SJSA1 (cell line): ENCODE measurements at regions not wholly inside any gene's neighbourhood (a gene's known extent, or its start where the extent isn't known, plus 50 kb on each side); places are given as distances from the start of the nearest gene placed in this dataset.
"Not testable (repeated sequence)": the region's sequence is repeated elsewhere in the genome, so short reads cannot be mapped to it uniquely, and the experiment has no call there.

ENCODE experiments used
- DNase-seq, 2 experiments: peaks; one replicate each; pipeline ENCODE4 v3.0.0-alpha.2; 2015 to 2020; ENCODE audit warnings: low spot score in 2 of 2, low read depth in 1 of 2
- H3K27ac ChIP-seq: fragments of 250-450 bp; sonication (Bioruptor Pico); 2 replicates; pipeline ENCODE4 v1.5.1; 2020; ENCODE audit warnings: mild to moderate bottlenecking, moderate library complexity
- H3K27me3 ChIP-seq: fragments of 250-450 bp; sonication (Bioruptor Pico); replicated peaks from 2 replicates; pipeline ENCODE4 v1.5.1; 2020; ENCODE audit warnings: mild to moderate bottlenecking, moderate library complexity
- H3K36me3 ChIP-seq: fragments of 250-450 bp; sonication (Bioruptor Pico); 2 replicates; pipeline ENCODE4 v1.5.1; 2020; ENCODE audit warnings: mild to moderate bottlenecking
- H3K4me1 ChIP-seq: fragments of 250-450 bp; sonication (Bioruptor Pico); replicated peaks from 2 replicates; pipeline ENCODE4 v1.6.1; 2021; ENCODE audit warnings: mild to moderate bottlenecking
- H3K4me3 ChIP-seq: fragments of 250-450 bp; sonication (Bioruptor Pico); 2 replicates; pipeline ENCODE4 v1.5.1; 2020; ENCODE audit warnings: mild to moderate bottlenecking
- H3K9me3 ChIP-seq: fragments of 250-450 bp; sonication (Bioruptor Pico); replicated peaks from 2 replicates; pipeline ENCODE4 v1.5.1; 2020; ENCODE audit warnings: mild to moderate bottlenecking

DNA sequence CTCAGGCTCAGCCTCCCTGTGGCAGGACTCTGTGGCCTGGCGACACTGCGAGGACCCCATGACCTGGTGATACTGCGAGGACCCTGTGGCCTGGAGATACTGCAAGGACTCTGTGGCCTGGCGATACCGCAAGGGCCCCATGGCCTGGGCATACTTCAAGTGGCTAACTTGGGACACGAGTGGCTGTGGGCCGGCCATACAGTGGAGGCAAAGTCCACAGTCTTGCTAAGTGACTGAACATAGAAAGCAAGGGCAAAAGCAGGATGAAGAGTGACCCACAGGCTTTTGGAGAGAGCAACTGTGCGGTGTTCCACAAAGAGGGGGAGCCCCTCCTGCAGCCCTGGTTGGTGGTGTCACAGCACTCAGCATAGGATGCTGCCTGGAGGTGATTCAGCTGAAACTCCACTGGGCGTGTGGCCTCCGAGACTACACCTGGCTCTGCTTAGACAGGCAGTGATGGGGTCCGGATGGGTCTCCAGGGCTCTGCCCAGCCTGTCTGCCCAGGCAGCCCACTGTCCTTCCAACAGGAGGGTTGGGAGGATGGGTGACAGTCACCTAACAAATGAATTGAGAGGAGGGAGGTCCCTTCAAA, 691.0 kb upstream of the HS6ST1 start:
- DNase-seq, result no peak
- Histone ChIP-seq H3K9me3 (no peaks in the 10 kb centered on the region), H3K27ac (no peak overlapping the region), H3K4me3 (no peak overlapping the region), H3K36me3 (no peaks in the 10 kb centered on the region), H3K27me3 (no peaks in the 10 kb centered on the region; the same call in 1 of the 2 replicates), H3K4me1 (no peaks in the 10 kb centered on the region)

DNA sequence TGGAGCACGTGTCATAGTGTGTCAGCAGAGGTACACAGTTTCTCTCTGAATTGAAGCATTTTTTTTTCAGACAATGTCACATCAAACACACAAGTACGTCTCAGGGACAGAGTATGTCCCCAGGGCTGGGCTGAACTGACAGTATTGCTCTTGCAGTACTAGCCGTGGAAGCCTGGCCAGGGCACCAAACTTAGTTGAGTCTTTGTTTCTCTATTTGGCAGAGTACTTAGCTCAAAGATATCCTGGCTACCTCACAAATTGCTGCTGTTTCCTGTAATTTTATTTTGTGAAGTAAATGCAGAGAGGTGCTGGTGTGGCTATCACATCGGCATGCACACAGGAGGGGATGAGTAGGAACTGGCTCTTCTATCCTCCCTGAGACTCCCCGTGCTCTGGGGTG, 691.6 kb upstream of the HS6ST1 start:
- Histone ChIP-seq H3K9me3 (no peaks in the 10 kb centered on the region), H3K27ac (no peak overlapping the region), H3K27me3 (no peaks in the 10 kb centered on the region; the same call in 1 of the 2 replicates), H3K4me1 (no peaks in the 10 kb centered on the region), H3K36me3 (no peaks in the 10 kb centered on the region), H3K4me3 (no peak overlapping the region)
- no peak for DNase-seq

DNA sequence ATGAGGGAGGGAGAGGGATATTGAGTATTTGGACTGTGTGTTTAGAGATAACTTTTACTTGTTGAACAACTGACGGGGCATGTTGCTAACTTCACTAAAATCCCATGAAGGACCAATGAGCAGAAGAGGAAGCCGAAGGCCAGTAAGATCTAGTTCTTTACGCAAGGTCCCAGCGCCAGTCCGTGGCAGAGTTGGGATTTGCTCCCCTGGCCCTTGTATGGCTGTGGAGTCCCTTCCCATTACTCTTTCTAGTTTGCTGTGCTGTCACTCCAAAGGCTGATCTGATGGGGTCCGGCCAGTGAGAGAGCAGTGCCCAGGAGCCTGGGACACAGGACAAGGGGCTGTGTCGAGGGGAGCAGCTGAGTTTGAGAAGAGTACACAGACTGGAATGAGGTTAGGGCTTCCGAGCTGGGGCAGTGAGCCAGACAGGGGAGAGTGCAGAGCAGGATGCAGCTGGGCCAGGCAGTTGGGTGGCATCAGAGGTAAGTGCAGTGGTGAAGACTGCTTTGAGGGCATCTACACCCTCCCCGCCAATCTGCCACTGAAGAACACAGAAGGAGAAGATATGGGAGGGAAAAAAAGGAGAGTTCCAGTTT, 692.9 kb upstream of the HS6ST1 start:
- Histone ChIP-seq H3K27me3 (no peaks in the 10 kb centered on the region; the same call in none of the 2 replicates), H3K27ac (no peak overlapping the region), H3K4me3 (no peak overlapping the region), H3K9me3 (no peaks in the 10 kb centered on the region), H3K36me3 (no peaks in the 10 kb centered on the region), H3K4me1 (no peaks in the 10 kb centered on the region)
- DNase-seq, result no peak

DNA sequence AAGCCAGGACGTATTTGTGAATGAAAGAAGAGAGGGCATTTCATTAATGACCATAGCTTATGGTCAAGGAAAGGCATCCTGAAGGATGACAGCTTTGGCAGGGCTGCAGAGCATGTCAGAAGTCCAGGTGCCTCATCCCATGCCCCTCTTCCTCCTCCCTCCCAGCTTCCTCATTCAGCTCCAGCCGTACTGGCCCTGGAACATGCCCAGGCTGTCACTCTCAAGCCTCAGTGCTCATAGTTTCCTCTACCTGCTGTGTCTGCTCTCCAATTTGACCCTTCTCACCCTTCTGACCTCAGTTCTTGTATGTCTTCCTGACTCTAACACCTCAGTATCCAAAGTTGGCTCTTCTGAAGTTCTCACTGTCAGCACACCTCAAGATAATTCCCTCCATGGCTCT, 695.8 kb upstream of the HS6ST1 start:
- Histone ChIP-seq H3K36me3 (no peaks in the 10 kb centered on the region), H3K9me3 (no peaks in the 10 kb centered on the region), H3K27ac (no peak overlapping the region), H3K4me3 (no peak overlapping the region), H3K27me3 (peaks cover 3% of the 10 kb centered on the region), H3K4me1 (no peaks in the 10 kb centered on the region)
- DNase-seq, result no peak

DNA sequence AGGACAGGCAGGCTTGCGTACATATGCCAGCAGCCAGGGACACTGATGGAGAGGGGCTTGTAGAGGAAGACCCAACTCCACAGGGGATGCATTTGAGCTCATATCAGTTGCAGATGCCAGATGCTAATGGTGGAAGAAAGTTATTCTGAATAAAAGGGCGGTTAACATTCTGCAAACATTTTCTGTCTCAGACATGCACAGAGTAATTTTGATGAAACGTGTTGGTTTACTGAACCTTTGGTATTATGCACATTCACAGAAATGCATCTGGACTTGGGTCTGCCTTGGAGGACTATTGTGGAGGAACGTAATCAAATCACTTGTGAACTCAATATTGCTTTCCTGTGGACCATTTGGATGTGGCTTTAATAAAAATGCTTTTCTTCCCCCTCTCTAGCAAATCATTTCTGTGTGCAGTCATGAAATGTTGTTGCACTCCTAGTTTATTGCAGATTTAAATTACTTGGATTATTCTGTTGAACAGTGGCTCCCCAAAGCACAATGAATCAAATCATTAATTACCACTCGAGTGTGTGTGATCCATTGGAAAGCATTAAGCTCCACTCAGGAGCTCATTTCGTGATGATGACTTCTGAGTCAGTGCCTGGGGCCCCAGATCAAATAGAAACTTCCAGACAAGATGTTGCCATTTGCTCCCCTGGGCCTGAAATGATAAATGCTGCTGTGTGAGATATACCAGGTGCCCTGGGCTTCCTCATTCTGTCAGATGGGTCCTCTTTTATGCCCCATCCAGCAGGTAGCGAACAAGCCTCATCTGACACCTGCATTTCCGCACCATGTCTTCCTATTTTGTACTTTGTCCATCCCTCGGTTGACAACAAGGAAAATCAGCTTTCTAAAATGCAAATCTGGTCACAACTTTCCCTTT, 697.0 kb upstream of the HS6ST1 start:
- Histone ChIP-seq H3K27ac (no peak overlapping the region), H3K9me3 (no peaks in the 10 kb centered on the region), H3K4me1 (no peaks in the 10 kb centered on the region), H3K27me3 (peaks cover 3% of the 10 kb centered on the region), H3K36me3 (no peaks in the 10 kb centered on the region), H3K4me3 (no peak overlapping the region)
- no peak for DNase-seq

DNA sequence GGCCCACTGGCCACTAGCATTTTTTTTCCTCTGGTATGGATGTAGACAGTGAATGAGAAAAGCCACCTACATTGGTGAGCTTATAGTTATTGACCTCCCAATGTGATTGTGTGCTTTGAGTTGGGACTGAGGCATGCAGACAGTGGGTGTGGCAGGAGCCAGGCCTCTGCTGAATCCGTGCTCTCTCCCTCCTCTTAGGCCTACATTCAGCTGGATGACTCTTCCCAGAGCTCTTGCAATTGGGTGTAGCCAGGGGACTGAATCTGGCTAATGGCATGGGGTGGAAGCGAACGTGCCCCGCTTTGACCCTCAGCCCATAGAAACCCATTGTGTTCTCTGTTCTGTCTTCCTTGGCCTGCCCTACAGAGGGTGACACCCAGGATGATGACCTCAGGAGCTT, 698.3 kb upstream of the HS6ST1 start:
- Histone ChIP-seq H3K27me3 (peaks cover 3% of the 10 kb centered on the region), H3K4me3 (no peak overlapping the region), H3K9me3 (no peaks in the 10 kb centered on the region), H3K27ac (no peak overlapping the region), H3K4me1 (no peaks in the 10 kb centered on the region), H3K36me3 (no peaks in the 10 kb centered on the region)
- no peak for DNase-seq

DNA sequence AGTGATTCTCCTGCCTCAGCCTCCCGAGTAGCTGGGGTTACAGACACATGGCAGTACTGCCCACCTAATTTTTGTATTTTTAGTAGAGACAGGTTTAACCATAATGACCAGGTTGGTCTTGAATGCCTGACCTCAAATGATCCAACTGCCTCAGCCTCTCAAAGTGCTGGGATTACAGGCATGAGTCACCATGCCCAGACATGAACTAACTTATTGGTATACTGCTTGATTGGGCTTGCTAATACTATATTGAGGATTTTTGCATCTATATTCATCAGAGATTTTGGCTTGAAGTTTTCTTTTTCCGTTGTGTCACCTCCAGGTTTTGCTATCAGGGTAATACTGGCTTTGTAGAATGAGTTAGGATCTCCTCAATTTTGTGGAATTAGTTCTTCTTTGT, 706.1 kb upstream of the HS6ST1 start:
- H3K4me1 ChIP-seq, result no peaks in the 10 kb centered on the region
- no peaks in the 10 kb centered on the region for H3K9me3 ChIP-seq
- H3K4me3 ChIP-seq, result no peak overlapping the region
- no peak overlapping the region for H3K27ac ChIP-seq
- DNase-seq, result no peak
- no peaks in the 10 kb centered on the region for H3K36me3 ChIP-seq
- no peaks in the 10 kb centered on the region; the same call in 1 of the 2 replicates for H3K27me3 ChIP-seq

DNA sequence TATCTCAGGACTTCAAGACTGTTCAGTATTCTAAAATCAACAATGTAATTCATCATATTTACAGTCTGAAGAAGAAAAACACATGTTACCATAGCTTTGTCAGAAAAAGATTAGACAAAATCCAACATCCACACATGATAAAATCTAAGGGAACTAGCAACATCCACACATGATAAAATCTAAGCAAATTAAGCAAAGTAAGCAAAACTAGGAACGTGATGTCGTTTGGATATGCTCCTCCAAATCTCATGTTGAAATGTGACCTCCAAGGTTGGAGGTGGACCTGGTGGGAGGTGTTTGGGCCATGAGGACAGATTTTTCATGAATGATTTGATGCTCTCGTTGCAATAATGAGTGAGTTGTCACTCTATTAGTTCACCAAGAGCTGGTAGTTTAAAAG, 717.3 kb upstream of the HS6ST1 start:
- H3K27ac ChIP-seq, result no peak overlapping the region
- DNase-seq, result no peak
- H3K4me1 ChIP-seq, result no peaks in the 10 kb centered on the region
- no peaks in the 10 kb centered on the region; the same call in 1 of the 2 replicates for H3K27me3 ChIP-seq
- H3K36me3 ChIP-seq, result no peaks in the 10 kb centered on the region
- H3K9me3 ChIP-seq, result no peaks in the 10 kb centered on the region
- H3K4me3 ChIP-seq, result no peak overlapping the region

DNA sequence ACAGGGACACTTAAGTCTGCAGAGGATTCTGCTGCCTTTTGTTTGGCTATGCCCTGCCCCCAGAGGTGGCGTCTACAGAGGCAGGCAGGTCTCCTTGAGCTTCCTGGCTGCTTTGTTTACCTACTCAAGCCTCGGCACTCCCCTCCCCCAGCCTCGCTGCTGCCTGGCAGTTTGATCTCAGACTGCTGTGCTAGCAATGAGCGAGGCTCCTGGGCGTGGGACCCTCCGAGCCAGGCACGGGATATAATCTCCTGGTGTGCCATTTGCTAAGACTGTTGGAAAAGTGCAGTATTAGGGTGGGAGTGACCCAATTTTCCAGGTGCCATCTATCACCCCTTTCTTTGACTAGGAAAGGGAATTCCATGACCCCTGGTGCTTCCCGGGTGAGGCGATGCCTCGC, 725.0 kb upstream of the HS6ST1 start:
- not testable (repeated sequence) for DNase-seq, H3K4me1 ChIP-seq, H3K4me3 ChIP-seq, H3K9me3 ChIP-seq, H3K27me3 ChIP-seq, H3K36me3 ChIP-seq, H3K27ac ChIP-seq

DNA sequence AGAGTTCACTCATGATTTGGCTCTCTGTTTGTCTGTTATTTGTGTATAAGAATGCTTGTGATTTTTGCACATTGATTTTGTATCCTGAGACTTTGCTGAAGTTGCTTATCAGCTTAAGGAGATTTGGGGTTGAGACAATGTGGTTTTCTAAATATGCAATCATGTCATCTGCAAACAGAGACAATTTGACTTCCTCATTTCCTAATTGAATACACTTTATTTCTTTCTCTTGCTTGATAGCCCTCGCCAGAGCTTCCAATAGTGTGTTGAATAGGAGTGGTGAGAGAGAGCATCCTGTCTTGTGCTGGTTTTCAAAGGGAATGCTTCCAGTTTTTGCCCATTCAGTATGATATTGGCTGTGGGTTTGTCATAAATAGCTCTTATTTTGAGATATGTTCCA, 727.8 kb upstream of the HS6ST1 start:
- DNase-seq, H3K4me1 ChIP-seq, H3K27me3 ChIP-seq, H3K27ac ChIP-seq, H3K9me3 ChIP-seq, H3K36me3 ChIP-seq, H3K4me3 ChIP-seq: not testable (repeated sequence)

DNA sequence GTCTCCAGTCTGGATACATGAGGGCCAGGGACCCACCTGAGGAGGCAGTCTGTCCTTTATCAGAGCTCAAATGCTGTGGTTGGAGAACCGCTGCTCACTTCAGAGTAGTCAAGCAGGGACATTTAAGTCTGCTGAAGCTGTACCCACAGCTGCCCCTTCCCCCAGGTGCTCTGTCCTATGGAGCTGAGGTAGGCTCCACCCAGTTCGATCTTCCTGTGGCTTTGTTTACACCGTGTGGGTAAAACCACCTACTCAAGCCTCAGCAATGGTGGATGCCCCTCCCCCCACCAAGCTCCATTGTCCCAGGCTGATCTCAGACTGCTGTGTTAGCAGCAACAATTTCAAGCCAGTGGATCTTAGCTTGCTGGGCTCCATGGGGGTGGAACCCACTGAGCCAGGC, 731.4 kb upstream of the HS6ST1 start:
- Histone ChIP-seq H3K27ac (no peak overlapping the region), H3K4me1 (no peaks in the 10 kb centered on the region), H3K9me3 (no peaks in the 10 kb centered on the region), H3K27me3 (no peaks in the 10 kb centered on the region), H3K36me3 (no peaks in the 10 kb centered on the region), H3K4me3 (no peak overlapping the region)
- no peak for DNase-seq

DNA sequence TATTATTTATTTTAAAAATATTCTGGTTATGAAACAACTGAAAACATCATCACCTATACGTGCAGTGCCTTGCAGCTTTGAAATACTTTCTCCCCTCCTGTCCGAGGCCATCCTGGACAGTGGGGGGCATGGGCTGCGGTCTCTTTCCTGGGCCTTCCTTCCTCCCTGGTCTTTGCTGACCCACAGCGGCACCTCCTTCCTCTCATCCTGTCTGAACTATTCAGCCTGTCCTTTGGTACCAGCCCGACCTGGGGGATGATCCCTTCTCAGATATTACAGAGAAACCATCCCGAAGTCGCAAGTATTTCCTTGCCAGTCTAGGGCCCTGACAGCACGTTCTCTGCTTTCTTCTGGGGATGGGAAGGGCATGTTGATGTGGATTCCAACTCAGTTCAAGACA, 736.6 kb upstream of the HS6ST1 start:
- H3K27ac ChIP-seq, result no peak overlapping the region
- H3K36me3 ChIP-seq, result no peaks in the 10 kb centered on the region
- H3K9me3 ChIP-seq, result no peaks in the 10 kb centered on the region
- no peak for DNase-seq
- no peaks in the 10 kb centered on the region for H3K27me3 ChIP-seq
- H3K4me1 ChIP-seq, result no peaks in the 10 kb centered on the region
- no peak overlapping the region for H3K4me3 ChIP-seq

DNA sequence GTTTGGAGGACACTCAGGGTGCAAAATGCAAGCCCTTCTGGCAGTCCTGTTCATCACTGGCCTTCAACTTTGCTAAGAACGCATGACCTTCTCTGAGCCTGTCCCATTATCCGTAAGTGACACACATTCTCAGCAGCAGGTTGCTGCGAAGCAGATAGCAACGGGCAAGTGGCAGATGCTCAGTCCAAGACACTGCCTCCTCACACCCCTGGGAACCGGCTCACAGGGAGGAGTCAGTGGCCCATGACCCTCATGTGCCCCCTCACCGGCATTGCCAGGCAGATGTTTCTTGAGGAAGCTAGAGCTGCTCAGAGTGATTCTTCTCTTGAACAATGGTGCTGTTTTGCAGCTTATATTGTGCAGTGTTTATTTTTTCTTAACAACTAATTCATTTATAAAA, 737.2 kb upstream of the HS6ST1 start:
- DNase-seq, result no peak
- Histone ChIP-seq H3K27me3 (no peaks in the 10 kb centered on the region), H3K27ac (no peak overlapping the region), H3K4me1 (peaks cover 2% of the 10 kb centered on the region), H3K4me3 (no peak overlapping the region), H3K9me3 (no peaks in the 10 kb centered on the region), H3K36me3 (no peaks in the 10 kb centered on the region)

DNA sequence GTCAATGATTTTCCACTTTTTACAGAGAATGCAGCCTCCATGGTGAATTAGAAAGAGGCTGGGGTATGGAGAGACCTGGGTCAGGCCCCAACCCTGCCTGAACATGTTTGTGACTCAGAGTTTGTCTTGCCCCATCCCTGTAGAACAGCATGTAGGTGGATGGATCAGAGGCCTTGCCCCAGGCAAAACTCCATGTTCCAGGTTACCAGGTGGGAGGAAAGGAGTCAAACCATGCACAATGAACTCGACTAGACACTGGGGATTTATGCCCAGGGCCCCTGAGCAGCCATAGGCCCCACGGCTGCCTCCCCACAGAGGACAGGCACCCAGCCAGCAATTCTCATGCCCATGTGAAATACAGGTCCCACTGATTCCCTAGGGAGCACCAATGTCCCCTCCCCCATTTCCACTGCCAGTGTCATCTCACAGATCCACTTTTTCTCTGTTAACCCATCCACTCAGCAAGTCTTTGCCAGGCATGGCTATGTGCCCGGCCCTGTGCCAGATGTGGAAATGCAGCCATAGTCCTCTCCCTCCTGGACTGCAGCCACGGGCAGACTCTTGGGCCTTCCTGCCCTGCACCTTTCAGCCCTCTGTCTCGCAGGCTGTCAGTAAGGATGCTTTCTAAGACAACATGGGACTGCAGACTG, 737.8 kb upstream of the HS6ST1 start:
- Histone ChIP-seq H3K36me3 (no peaks in the 10 kb centered on the region), H3K4me3 (no peak overlapping the region), H3K27me3 (no peaks in the 10 kb centered on the region), H3K9me3 (no peaks in the 10 kb centered on the region), H3K4me1 (peaks cover 8% of the 10 kb centered on the region), H3K27ac (no peak overlapping the region)
- no peak for DNase-seq
